GM12891 (cell line): ENCODE measurements at regions not wholly inside any gene's neighbourhood (a gene's known extent, or its start where the extent isn't known, plus 50 kb on each side); places are given as distances from the start of the nearest gene placed in this dataset.

Source experiments
- PAX5 ChIP-seq: IDR thresholded peaks from 2 replicates; pipeline ENCODE4 v1.6.1; 2011; ENCODE audit warnings: low read length, moderate library complexity, mild to moderate bottlenecking; ENCODE audit not compliant: insufficient read depth, severe bottlenecking
- POLR2A ChIP-seq: IDR thresholded peaks from 2 replicates; pipeline ENCODE4 v1.6.1; 2011; ENCODE audit warnings: low read depth, low read length, control low read depth
- POLR2AphosphoS5 ChIP-seq: IDR thresholded peaks from 2 replicates; pipeline ENCODE4 v1.6.1; 2011; ENCODE audit warnings: low read depth, low read length, control low read depth
- POU2F2 ChIP-seq: IDR thresholded peaks from 2 replicates; pipeline ENCODE4 v1.6.1; 2011; ENCODE audit warnings: low read depth, mild to moderate bottlenecking, control low read depth, low read length, moderate library complexity
- SPI1 ChIP-seq: IDR thresholded peaks from 2 replicates; pipeline ENCODE4 v1.6.1; 2011; ENCODE audit warnings: low read depth, low read length, control low read depth
- TAF1 ChIP-seq: IDR thresholded peaks from 2 replicates; pipeline ENCODE4 v1.6.1; 2011; ENCODE audit warnings: low read depth, low read length, control low read depth

GRCh38 chr6:132934496-132934895 is 120.1 kb downstream of the RPS12 start:
- TF ChIP-seq POLR2A = no peak
- no peak for TF ChIP-seq TAF1
- no peak for TF ChIP-seq POLR2AphosphoS5
- TF ChIP-seq POU2F2 = no peak
- no peak for TF ChIP-seq PAX5
- no peak for TF ChIP-seq SPI1
